SK-N-SH treated with all-trans-retinoic acid at 6 μM for 48 hours (cell line): ENCODE measurements at regions not wholly inside any gene's neighbourhood (a gene's known extent, or its start where the extent isn't known, plus 50 kb on each side); places are given as distances from the start of the nearest gene placed in this dataset.

Source experiments
- CREB5 ChIP-seq: fragments of 250-450 bp; sonication (Bioruptor Pico); IDR thresholded peaks from 2 replicates; pipeline ENCODE4 v1.5.1; 2020; ENCODE audit warnings: low read depth, mild to moderate bottlenecking, moderate library complexity
- POU6F1 ChIP-seq: fragments of 250-450 bp; sonication (Bioruptor Pico); IDR thresholded peaks from 2 replicates; pipeline ENCODE4 v1.8.0; 2021; ENCODE audit warnings: low read depth, mild to moderate bottlenecking, moderate library complexity, borderline replicate concordance
- TCF4 ChIP-seq: fragments of 250-450 bp; sonication (Bioruptor Pico); IDR thresholded peaks from 2 replicates; pipeline ENCODE4 v1.8.0; 2021; ENCODE audit warnings: mild to moderate bottlenecking, moderate library complexity, borderline replicate concordance
- TSHZ2 ChIP-seq: fragments of 250-450 bp; sonication (Bioruptor Pico); IDR thresholded peaks from 2 replicates; pipeline ENCODE4 v1.5.0; 2020; ENCODE audit warnings: mild to moderate bottlenecking, moderate library complexity
- ZC3H10 ChIP-seq: fragments of 250-450 bp; sonication (Bioruptor Pico); IDR thresholded peaks from 2 replicates; pipeline ENCODE4 v1.5.1; 2021; ENCODE audit warnings: mild to moderate bottlenecking, moderate library complexity

DNA sequence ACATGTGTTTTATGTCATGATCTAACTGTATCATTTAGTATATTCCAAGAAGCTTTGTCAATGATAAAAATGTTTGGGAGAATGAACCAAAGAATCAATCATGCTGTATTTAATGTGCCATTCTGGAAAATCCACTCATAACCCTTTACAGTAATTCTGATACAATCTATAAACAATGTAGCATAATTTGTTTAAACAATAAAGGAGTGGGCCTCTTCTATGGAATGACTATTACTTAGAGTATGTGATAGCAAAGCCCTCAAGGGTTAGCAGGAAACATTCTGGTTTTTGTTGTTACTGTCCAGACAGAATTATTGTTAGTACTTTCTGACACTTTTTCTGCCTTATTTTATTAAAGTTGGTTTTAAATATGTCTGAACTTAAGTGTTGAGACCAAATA is 1073.1 kb downstream of the SLITRK5 start:
- TF ChIP-seq ZC3H10 (CRISPR knock-in tag) (no peak), TSHZ2 (CRISPR knock-in tag) (peak; percentile 36; the same call in 1 of the 2 replicates), POU6F1 (CRISPR knock-in tag) (no peak), TCF4 (peak; percentile 85), CREB5 (CRISPR knock-in tag) (no peak)
